ENCODE measurements at regions not wholly inside any gene's neighbourhood (a gene's known extent, or its start where the extent isn't known, plus 50 kb on each side); places are given as distances from the start of the nearest gene placed in this dataset.

GRCh38 chr18:55139307-55139706 is 180.0 kb upstream of the CCDC68 start:
- TF ChIP-seq EZH2phosphoT487 (IDR thresholded peaks at IDR 0.05; ENCODE audit: low read depth, severe bottlenecking, unreplicated experiment) (no peak), CTCF (IDR thresholded peaks at IDR 0.05; ENCODE audit: poor library complexity) (no peak)
